HepG2 (cell line): ENCODE measurements at regions not wholly inside any gene's neighbourhood (a gene's known extent, or its start where the extent isn't known, plus 50 kb on each side); places are given as distances from the start of the nearest gene placed in this dataset.

Source experiments
- ATAC-seq: fragments of 200-7000 bp; cut with Tn5 transposase; 3 replicates; pipeline ENCODE4 v1.9.1; 2020; ENCODE audit warnings: mild to moderate bottlenecking, moderate library complexity
- BruUV-seq: library from RNA; stranded (reverse); fragments of 400-500 nt; replicated peaks from 2 replicates; lab custom pipeline; 2021; lab: Mats Ljungman, UMichigan
- CTCF ChIA-PET: fragments of 300-600 bp; formaldehyde crosslinking; extraction: SDS; loops from one replicate; lab custom pipeline; 2021; ENCODE audit warnings: low total read pairs, inconsistent platforms, low intra/inter-chr PET ratio; lab: Yijun Ruan, JAX
- POLR2A ChIA-PET: fragments of 350-600 bp; sonication (Branson Sonifier 250); formaldehyde crosslinking; loops from one replicate; lab custom pipeline; 2020; ENCODE audit warnings: antibody characterized with exemption, inconsistent platforms; lab: Yijun Ruan, JAX
- DNase-seq: peaks from one replicate; pipeline ENCODE4 v3.0.0-alpha.2; 2015; ENCODE audit warnings: low spot score
- FAIRE-seq: peaks from 3 replicates; lab custom pipeline; 2011; peaks lifted over from hg19 to GRCh38; lab: Jason Lieb, UNC
- H2AFZ ChIP-seq: one replicate; pipeline ENCODE4 v1.6.1; 2011; ENCODE audit warnings: low read length, inconsistent platforms
- H3K27ac ChIP-seq: fragments of 300-600 bp; 3 replicates; pipeline ENCODE4 v1.8.0; 2011; ENCODE audit warnings: mixed run types, mild to moderate bottlenecking, mixed read lengths, low read length, inconsistent platforms; ENCODE audit not compliant: insufficient read depth; ENCODE audit errors: extremely low read length
- H3K27me3 ChIP-seq, 2 experiments: fragments of 200-600 bp in 1 of 2; 2 replicates in 1 of 2; 3 replicates in 1 of 2; pipeline versions ENCODE4 v1.6.0 to v1.8.0; 2011; ENCODE audit warnings: low read length in 2 of 2, mild to moderate bottlenecking in 2 of 2, moderate library complexity in 2 of 2, inconsistent platforms in 1 of 2; ENCODE audit not compliant: insufficient read depth in 2 of 2, control insufficient read depth in 1 of 2
- H3K36me3 ChIP-seq, 2 experiments: fragments of 200-600 bp in 1 of 2; replicated peaks in 1 of 2; 2 replicates in 1 of 2; 3 replicates in 1 of 2; pipeline versions ENCODE4 v1.5.1 to v1.8.0; 2011; ENCODE audit warnings: low read length in 2 of 2, inconsistent platforms in 1 of 2; ENCODE audit not compliant: insufficient read depth in 2 of 2, control insufficient read depth in 1 of 2
- H3K4me1 ChIP-seq: 2 replicates; pipeline ENCODE4 v1.5.1; 2012; ENCODE audit warnings: low read length, inconsistent platforms; ENCODE audit not compliant: insufficient read depth
- H3K4me2 ChIP-seq: 2 replicates; pipeline ENCODE4 v1.6.0; 2011; ENCODE audit warnings: low read depth, low read length, inconsistent platforms
- H3K4me3 ChIP-seq, 3 experiments: fragments of 200-600 bp in 1 of 3; sonication (generic), shearing (Covaris generic) in 1 of 3; replicated peaks in 1 of 3; 2 replicates each; pipeline ENCODE4 v1.5.1; 2011 to 2016; ENCODE audit warnings: low read length in 3 of 3, inconsistent platforms in 2 of 3, low read depth in 2 of 3, mild to moderate bottlenecking in 2 of 3, control low read depth in 1 of 3, mixed read lengths in 1 of 3; ENCODE audit not compliant: insufficient read depth in 1 of 3
- H3K79me2 ChIP-seq: one replicate; pipeline ENCODE4 v1.6.1; 2011; ENCODE audit warnings: low read length, inconsistent platforms; ENCODE audit not compliant: insufficient read depth
- H3K9ac ChIP-seq: 2 replicates; pipeline ENCODE4 v1.6.0; 2011; ENCODE audit warnings: mild to moderate bottlenecking, low read depth, low read length, inconsistent platforms; ENCODE audit not compliant: insufficient read depth
- H3K9me3 ChIP-seq: 2 replicates; pipeline ENCODE4 v1.5.1; 2012; ENCODE audit warnings: mild to moderate bottlenecking, low read length
- H4K20me1 ChIP-seq: 2 replicates; pipeline ENCODE4 v1.6.0; 2011; ENCODE audit warnings: inconsistent platforms, mild to moderate bottlenecking, low read length, moderate library complexity; ENCODE audit not compliant: insufficient read depth
- CAMTA2 ChIP-seq: sonication (generic); formaldehyde crosslinking; IDR thresholded peaks from 2 replicates; pipeline ENCODE4 v1.4.0; 2020; ENCODE audit warnings: mild to moderate bottlenecking, missing genetic modification reagents, borderline replicate concordance
- ELF3 ChIP-seq: IDR thresholded peaks from 2 replicates; pipeline ENCODE4 v1.6.1; 2016; ENCODE audit warnings: missing genetic modification reagents, missing compliant biosample characterization
- MYNN ChIP-seq: sonication (generic); formaldehyde crosslinking; IDR thresholded peaks from 2 replicates; pipeline ENCODE4 v1.4.0; 2020; ENCODE audit warnings: mild to moderate bottlenecking, low read depth, missing genetic modification reagents
- POLR2AphosphoS5 ChIP-seq: IDR thresholded peaks from 2 replicates; pipeline ENCODE4 v1.6.1; 2012; ENCODE audit warnings: low read depth, low read length
- RAD21 ChIP-seq: fragments of 450-650 bp; formaldehyde crosslinking; IDR thresholded peaks from 2 replicates; pipeline ENCODE4 v1.5.0; 2020; ENCODE audit warnings: mild to moderate bottlenecking
- REL ChIP-seq: sonication (generic); formaldehyde crosslinking; conservative IDR thresholded peaks from 2 replicates; pipeline ENCODE4 v1.8.0; 2022; ENCODE audit warnings: mild to moderate bottlenecking, missing genetic modification reagents, moderate library complexity
- RXRA ChIP-seq: sonication (generic); formaldehyde crosslinking; IDR thresholded peaks from 2 replicates; pipeline ENCODE4 v1.5.1; 2020; ENCODE audit warnings: missing genetic modification reagents
- TEAD2 ChIP-seq: sonication (generic); formaldehyde crosslinking; IDR thresholded peaks from 2 replicates; pipeline ENCODE4 v1.9.0; 2021; ENCODE audit warnings: missing genetic modification reagents
- XBP1 ChIP-seq: sonication (generic); formaldehyde crosslinking; IDR thresholded peaks from 2 replicates; pipeline ENCODE4 v1.5.0; 2020; ENCODE audit warnings: missing genetic modification reagents
- XRCC5 ChIP-seq: fragments of 200-400 bp; formaldehyde crosslinking; optimal IDR thresholded peaks from 2 replicates; pipeline ENCODE3; 2017; ENCODE audit warnings: mild to moderate bottlenecking, low read length
- ZNF207 ChIP-seq: fragments of 450-650 bp; IDR thresholded peaks from 2 replicates; pipeline ENCODE4 v1.6.1; 2016; ENCODE audit warnings: antibody characterized with exemption, borderline replicate concordance
- ZNF367 ChIP-seq: sonication (generic); formaldehyde crosslinking; IDR thresholded peaks from 2 replicates; pipeline ENCODE4 v1.4.0; 2020; ENCODE audit warnings: missing genetic modification reagents, borderline replicate concordance
- ZNF510 ChIP-seq: sonication (generic); formaldehyde crosslinking; IDR thresholded peaks from 2 replicates; pipeline ENCODE4 v1.4.0; 2020; ENCODE audit warnings: low read depth, mild to moderate bottlenecking, missing genetic modification reagents
- ZNF564 ChIP-seq: sonication (generic); formaldehyde crosslinking; IDR thresholded peaks from 2 replicates; pipeline ENCODE4 v1.8.1; 2023; ENCODE audit warnings: mild to moderate bottlenecking, missing genetic modification reagents
- ZNF629 ChIP-seq: sonication (generic); formaldehyde crosslinking; conservative IDR thresholded peaks from 2 replicates; pipeline ENCODE4 v1.5.0; 2020; ENCODE audit warnings: missing genetic modification reagents
- ZSCAN29 ChIP-seq: sonication (generic); formaldehyde crosslinking; conservative IDR thresholded peaks from 2 replicates; pipeline ENCODE4 v1.4.0; 2020; ENCODE audit warnings: mild to moderate bottlenecking, missing genetic modification reagents
- ZSCAN9 ChIP-seq: IDR thresholded peaks from 2 replicates; pipeline ENCODE4 v1.6.1; 2016; ENCODE audit warnings: borderline replicate concordance
- WGBS: methylation state at CpG from one replicate; pipeline ENCODE4 v1.1.6; 2017; ENCODE audit warnings: low lambda C conversion rate; 5-methylcytosine and 5-hydroxymethylcytosine counted together
- in situ Hi-C: cut with HindIII; loops from 2 replicates; pipeline ENCODE4 v1.10.0; 2017; ENCODE audit warnings: low pct_unique_long_range_greater_than_20kb; ENCODE audit not compliant: extremely low pct_ligation_motif_present
- intact Hi-C: fragments of 100-400 bp; cut with micrococcal nuclease; formaldehyde crosslinking; loops from one replicate; pipeline ENCODE4 v1.10.0; 2022; ENCODE audit not compliant: unreplicated experiment
- TF ChIP-seq, protein P1 (sequence below): sonication (generic); formaldehyde crosslinking; conservative IDR thresholded peaks from 2 replicates; pipeline ENCODE4 v1.8.0; 2022; ENCODE audit warnings: mild to moderate bottlenecking, moderate library complexity, missing genetic modification reagents
- TF ChIP-seq, protein P2 (sequence below): sonication (generic); formaldehyde crosslinking; IDR thresholded peaks from 2 replicates; pipeline ENCODE4 v1.5.0; 2020; ENCODE audit warnings: missing genetic modification reagents
- TF ChIP-seq, protein P3 (sequence below): IDR thresholded peaks from 2 replicates; pipeline ENCODE4 v1.4.0; 2020; ENCODE audit warnings: mild to moderate bottlenecking, missing genetic modification reagents

DNA sequence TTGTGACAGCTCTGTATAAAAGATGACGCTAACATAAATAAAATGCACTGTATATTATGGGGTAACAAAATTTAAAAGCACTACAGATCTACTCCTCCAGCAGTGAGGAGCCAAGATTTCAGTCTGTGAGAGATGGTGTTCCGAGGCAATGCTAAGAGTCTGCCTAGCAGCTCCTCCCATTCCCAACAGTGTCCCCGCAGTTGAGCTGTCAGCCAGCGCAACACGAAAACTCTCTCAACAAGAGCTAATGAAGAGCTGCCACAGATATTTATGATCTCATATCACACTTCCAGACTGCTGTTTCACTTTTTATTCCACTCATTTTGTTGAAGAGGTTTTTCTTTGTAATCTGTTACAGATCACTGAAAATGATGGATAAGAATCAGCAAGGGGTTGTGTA, 53.9 kb upstream of the ESRRG start:
- no peak overlapping the region for H3K4me2 ChIP-seq
- BruUV-seq: no TSS peak
- no peaks in the 10 kb centered on the region for H3K27me3 ChIP-seq
- no peak for ATAC-seq
- no peak for DNase-seq
- intact Hi-C loops (no loop called here), in situ Hi-C loops (no loop called here)
- FAIRE-seq: no peak
- WGBS: 37% methylated on average over 4 of the region's 5 CpGs
- H2AFZ ChIP-seq: no peak overlapping the region
- H3K27ac ChIP-seq: no peak overlapping the region
- CTCF ChIA-PET: no interaction called here
- no peak for TF ChIP-seq REL (CRISPR knock-in tag)
- no peak for TF ChIP-seq XRCC5
- TF ChIP-seq ZNF207: no peak
- TF ChIP-seq MYNN (CRISPR knock-in tag): no peak
- TF ChIP-seq ZNF629 (CRISPR knock-in tag): no peak
- TF ChIP-seq CAMTA2 (CRISPR knock-in tag): no peak
- no peak for TF ChIP-seq ZNF367 (CRISPR knock-in tag)
- TF ChIP-seq ELF3 (CRISPR knock-in tag): no peak
- TF ChIP-seq ZNF510: no peak
- TF ChIP-seq TEAD2: no peak
- TF ChIP-seq ZNF564 (CRISPR knock-in tag): no peak
- TF ChIP-seq RAD21 (CRISPR knock-in tag): no peak
- TF ChIP-seq XBP1 (CRISPR knock-in tag): no peak
- TF ChIP-seq RXRA (CRISPR knock-in tag): no peak
- TF ChIP-seq, protein P1, sequence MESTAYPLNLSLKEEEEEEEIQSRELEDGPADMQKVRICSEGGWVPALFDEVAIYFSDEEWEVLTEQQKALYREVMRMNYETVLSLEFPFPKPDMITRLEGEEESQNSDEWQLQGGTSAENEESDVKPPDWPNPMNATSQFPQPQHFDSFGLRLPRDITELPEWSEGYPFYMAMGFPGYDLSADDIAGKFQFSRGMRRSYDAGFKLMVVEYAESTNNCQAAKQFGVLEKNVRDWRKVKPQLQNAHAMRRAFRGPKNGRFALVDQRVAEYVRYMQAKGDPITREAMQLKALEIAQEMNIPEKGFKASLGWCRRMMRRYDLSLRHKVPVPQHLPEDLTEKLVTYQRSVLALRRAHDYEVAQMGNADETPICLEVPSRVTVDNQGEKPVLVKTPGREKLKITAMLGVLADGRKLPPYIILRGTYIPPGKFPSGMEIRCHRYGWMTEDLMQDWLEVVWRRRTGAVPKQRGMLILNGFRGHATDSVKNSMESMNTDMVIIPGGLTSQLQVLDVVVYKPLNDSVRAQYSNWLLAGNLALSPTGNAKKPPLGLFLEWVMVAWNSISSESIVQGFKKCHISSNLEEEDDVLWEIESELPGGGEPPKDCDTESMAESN (CRISPR knock-in tag): no peak
- no peak for TF ChIP-seq POLR2AphosphoS5
- no peak for TF ChIP-seq ZSCAN29 (CRISPR knock-in tag)
- TF ChIP-seq, protein P2, sequence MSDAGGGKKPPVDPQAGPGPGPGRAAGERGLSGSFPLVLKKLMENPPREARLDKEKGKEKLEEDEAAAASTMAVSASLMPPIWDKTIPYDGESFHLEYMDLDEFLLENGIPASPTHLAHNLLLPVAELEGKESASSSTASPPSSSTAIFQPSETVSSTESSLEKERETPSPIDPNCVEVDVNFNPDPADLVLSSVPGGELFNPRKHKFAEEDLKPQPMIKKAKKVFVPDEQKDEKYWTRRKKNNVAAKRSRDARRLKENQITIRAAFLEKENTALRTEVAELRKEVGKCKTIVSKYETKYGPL (CRISPR knock-in tag): no peak
- TF ChIP-seq, protein P3, sequence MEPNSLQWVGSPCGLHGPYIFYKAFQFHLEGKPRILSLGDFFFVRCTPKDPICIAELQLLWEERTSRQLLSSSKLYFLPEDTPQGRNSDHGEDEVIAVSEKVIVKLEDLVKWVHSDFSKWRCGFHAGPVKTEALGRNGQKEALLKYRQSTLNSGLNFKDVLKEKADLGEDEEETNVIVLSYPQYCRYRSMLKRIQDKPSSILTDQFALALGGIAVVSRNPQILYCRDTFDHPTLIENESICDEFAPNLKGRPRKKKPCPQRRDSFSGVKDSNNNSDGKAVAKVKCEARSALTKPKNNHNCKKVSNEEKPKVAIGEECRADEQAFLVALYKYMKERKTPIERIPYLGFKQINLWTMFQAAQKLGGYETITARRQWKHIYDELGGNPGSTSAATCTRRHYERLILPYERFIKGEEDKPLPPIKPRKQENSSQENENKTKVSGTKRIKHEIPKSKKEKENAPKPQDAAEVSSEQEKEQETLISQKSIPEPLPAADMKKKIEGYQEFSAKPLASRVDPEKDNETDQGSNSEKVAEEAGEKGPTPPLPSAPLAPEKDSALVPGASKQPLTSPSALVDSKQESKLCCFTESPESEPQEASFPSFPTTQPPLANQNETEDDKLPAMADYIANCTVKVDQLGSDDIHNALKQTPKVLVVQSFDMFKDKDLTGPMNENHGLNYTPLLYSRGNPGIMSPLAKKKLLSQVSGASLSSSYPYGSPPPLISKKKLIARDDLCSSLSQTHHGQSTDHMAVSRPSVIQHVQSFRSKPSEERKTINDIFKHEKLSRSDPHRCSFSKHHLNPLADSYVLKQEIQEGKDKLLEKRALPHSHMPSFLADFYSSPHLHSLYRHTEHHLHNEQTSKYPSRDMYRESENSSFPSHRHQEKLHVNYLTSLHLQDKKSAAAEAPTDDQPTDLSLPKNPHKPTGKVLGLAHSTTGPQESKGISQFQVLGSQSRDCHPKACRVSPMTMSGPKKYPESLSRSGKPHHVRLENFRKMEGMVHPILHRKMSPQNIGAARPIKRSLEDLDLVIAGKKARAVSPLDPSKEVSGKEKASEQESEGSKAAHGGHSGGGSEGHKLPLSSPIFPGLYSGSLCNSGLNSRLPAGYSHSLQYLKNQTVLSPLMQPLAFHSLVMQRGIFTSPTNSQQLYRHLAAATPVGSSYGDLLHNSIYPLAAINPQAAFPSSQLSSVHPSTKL (CRISPR knock-in tag): no peak
- TF ChIP-seq ZSCAN9 (CRISPR knock-in tag): no peak
- H3K4me1 ChIP-seq: no peaks in the 10 kb centered on the region
- no peaks in the 10 kb centered on the region for H3K36me3 ChIP-seq
- POLR2A ChIA-PET: no interaction called here
- H3K79me2 ChIP-seq: no peaks in the 10 kb centered on the region
- H3K4me3 ChIP-seq: no peak overlapping the region
- no peak overlapping the region for H3K9ac ChIP-seq
- no peaks in the 10 kb centered on the region for H4K20me1 ChIP-seq
- H3K9me3 ChIP-seq: no peaks in the 10 kb centered on the region
